Memory B cell (primary cell): ENCODE measurements at regions not wholly inside any gene's neighbourhood (a gene's known extent, or its start where the extent isn't known, plus 50 kb on each side); places are given as distances from the start of the nearest gene placed in this dataset.
"Not testable (repeated sequence)": the region's sequence is repeated elsewhere in the genome, so short reads cannot be mapped to it uniquely, and the experiment has no call there.

ENCODE experiments used
- ATAC-seq: fragments of 150-1000 bp; cut with Tn5 transposase; 2 replicates; pipeline ENCODE4 v1.10.0; 2021; ENCODE audit warnings: low read depth, mild to moderate bottlenecking, moderate library complexity
- DNase-seq, 2 donors: peaks; one replicate each; pipeline ENCODE4 v3.0.0; 2022; ENCODE audit warnings: low spot score in 2 of 2
- H3K27ac Mint-ChIP-seq: one replicate; pipeline ENCODE4 v1.8.0; 2022; ENCODE audit warnings: mild to moderate bottlenecking, moderate library complexity, mixed read lengths
- H3K27me3 Mint-ChIP-seq: one replicate; pipeline ENCODE4 v1.8.0; 2022; ENCODE audit warnings: mixed read lengths
- H3K36me3 Mint-ChIP-seq: one replicate; pipeline ENCODE4 v1.8.0; 2022; ENCODE audit warnings: mild to moderate bottlenecking, mixed read lengths
- H3K4me1 Mint-ChIP-seq: one replicate; pipeline ENCODE4 v1.8.0; 2022; ENCODE audit warnings: mixed read lengths
- H3K4me3 Mint-ChIP-seq: one replicate; pipeline ENCODE4 v1.8.0; 2022; ENCODE audit warnings: mild to moderate bottlenecking, moderate library complexity, mixed read lengths
- H3K9me3 Mint-ChIP-seq: one replicate; pipeline ENCODE4 v1.8.0; 2022; ENCODE audit warnings: mixed read lengths

DNA sequence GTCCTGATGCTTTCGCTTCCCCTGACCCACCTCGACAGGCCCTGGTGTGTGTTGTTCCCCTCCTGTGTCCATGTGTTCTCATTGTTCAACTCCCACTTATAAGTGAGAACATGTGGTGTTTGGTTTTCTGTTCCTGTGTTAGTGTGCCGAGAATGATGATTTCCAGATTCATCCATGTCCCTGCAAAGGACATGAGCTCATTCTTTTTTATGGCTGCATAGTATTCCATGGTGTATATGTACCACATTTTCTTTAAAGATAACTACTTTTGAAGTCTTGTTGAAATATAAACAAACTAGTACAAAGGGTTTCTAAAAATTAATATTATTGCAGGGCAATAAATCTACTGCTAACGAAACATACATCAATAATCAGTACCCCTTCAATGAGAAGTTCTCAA lies 266.6 kb downstream of the IRS1 start:
- ATAC-seq, H3K4me3 Mint-ChIP-seq, H3K4me1 Mint-ChIP-seq, H3K36me3 Mint-ChIP-seq, DNase-seq, H3K27ac Mint-ChIP-seq, H3K9me3 Mint-ChIP-seq, H3K27me3 Mint-ChIP-seq: not testable (repeated sequence)

DNA sequence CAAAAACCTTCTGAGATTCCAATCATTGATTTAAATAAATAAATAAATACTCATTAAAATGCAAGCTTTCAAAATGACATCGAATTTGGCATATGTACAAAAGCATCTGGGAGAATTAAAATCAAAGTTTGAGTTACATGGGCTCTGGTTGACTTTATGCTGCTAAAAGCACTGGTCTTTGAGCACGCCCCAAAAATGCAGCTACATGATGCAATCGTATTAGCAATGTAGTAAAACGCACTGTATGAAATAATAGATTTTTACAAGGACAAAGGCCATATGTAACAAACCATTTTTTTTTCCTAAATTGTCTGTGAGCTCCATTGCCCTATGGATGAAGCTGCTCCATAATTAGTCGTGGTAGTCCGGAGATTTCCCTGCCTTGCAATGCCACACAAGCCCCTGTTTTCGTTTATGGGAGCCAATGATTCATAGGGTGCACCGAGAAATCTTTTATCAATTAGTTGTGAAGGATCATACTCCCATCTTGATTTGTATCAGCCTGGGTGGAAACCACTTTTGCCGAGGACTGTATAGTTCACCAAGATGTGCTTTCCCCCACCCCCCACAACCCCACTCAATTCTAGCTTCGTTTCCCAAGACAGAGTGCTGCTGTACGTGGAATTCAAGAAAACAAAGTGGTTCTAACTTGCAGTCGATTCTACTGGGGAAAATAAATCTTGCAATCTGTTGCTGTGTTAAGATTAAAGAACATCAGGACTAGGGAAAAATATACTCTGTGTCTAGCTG lies 268.4 kb downstream of the IRS1 start:
- no peaks in the 10 kb centered on the region for H3K36me3 Mint-ChIP-seq

DNA sequence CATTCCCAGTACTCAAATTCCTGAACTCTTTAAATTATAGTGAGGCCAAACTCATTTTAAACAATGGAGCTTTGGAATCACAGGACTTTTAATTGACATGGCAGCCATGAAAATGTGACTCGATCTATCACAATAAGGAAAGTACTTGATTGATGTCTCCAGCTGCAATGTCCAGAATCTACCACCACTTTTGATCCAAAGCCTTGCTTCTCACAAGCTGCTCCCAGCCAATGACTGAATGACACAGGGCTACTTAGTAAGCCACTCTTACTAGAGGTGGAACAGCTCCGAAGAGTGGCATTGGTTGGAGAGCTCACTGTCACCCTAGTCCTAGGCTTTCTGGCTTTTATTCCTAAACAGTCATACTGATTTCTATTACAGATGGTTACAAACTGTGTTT lies 270.1 kb downstream of the IRS1 start:
- H3K27ac Mint-ChIP-seq: no peak overlapping the region
- H3K4me3 Mint-ChIP-seq: no peak overlapping the region
- no peak for DNase-seq
- H3K9me3 Mint-ChIP-seq: peaks cover 2% of the 10 kb centered on the region
- no peaks in the 10 kb centered on the region for H3K27me3 Mint-ChIP-seq
- no peak for ATAC-seq
- no peaks in the 10 kb centered on the region for H3K36me3 Mint-ChIP-seq
- no peaks in the 10 kb centered on the region for H3K4me1 Mint-ChIP-seq

More for the DNA sequence above, 268.4 kb downstream of the IRS1 start:
- Mint-ChIP-seq H3K27ac (no peak overlapping the region), H3K9me3 (peaks cover 2% of the 10 kb centered on the region), H3K27me3 (no peaks in the 10 kb centered on the region), H3K4me1 (no peaks in the 10 kb centered on the region), H3K4me3 (no peak overlapping the region)
- DNase-seq (no peak), ATAC-seq (no peak)

DNA sequence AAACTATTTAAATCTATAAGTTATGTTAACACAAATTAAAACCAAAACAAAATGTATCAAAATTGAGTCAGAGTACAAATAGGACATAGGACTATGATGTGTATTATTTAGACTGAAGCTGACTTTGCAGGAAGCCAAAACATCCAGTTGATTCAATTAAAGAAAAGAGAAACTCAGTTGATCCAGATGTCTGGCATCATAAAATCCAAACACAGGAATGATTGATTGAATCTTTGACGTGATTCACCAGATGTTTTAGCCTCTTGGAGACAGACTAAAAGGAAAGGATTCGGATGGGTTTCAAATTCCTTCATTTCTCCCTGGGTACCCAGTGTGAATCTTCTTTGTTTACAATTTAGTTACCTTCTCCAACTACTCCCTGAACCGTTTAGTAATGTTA lies 272.9 kb downstream of the IRS1 start:
- H3K4me3 Mint-ChIP-seq: no peak overlapping the region
- H3K4me1 Mint-ChIP-seq: no peaks in the 10 kb centered on the region
- H3K9me3 Mint-ChIP-seq: no peaks in the 10 kb centered on the region
- H3K27ac Mint-ChIP-seq: no peak overlapping the region
- no peak for ATAC-seq
- no peak for DNase-seq
- no peaks in the 10 kb centered on the region for H3K36me3 Mint-ChIP-seq
- H3K27me3 Mint-ChIP-seq: no peaks in the 10 kb centered on the region

DNA sequence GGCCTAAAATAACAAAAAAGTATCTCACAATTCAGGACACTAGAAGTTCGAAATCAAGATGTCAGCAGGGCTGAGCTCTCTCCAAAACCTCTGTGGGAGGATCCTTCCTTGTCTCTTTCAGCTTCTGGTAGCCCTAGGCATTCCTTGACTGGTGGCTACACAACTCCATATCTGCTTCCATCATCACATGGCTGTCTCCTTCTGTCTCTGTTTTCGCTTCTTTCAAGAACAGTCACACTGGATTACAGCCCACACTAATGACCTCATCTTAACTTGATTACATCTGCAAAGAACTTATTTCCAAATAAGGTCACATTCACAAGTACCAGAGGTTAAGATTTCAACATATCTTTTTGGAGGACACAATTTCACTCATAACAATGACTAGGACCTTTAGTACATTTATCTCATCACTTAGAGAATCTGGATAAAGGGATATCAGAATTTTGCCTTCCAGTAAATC lies 275.2 kb downstream of the IRS1 start:
- ATAC-seq (no peak), DNase-seq (no peak)
- Mint-ChIP-seq H3K4me1 (no peaks in the 10 kb centered on the region), H3K27me3 (peaks cover 2% of the 10 kb centered on the region), H3K4me3 (no peak overlapping the region), H3K36me3 (no peaks in the 10 kb centered on the region), H3K27ac (no peak overlapping the region), H3K9me3 (peaks cover 2% of the 10 kb centered on the region)

DNA sequence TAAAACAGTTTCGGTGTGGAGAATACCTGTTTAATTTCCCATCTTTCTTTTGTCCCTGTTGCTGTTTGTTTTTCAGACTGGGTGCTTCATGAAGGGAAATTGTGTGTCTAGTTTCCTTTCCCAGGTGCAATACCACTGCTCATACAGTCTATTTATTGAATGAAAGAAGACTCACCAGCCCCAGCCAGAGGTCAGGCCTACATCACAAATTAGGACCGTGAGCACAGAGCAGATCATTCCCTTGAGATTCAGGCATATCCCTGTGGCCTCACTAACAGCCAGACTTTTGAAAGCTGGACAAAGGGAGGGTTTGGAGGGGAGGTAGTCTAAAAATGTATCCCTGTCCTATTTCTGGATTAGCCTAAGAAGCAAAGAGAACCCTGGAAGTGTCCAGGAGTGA lies 278.9 kb downstream of the IRS1 start:
- H3K27ac Mint-ChIP-seq: no peak overlapping the region
- peaks cover 3% of the 10 kb centered on the region for H3K9me3 Mint-ChIP-seq
- H3K4me1 Mint-ChIP-seq: no peaks in the 10 kb centered on the region
- H3K4me3 Mint-ChIP-seq: no peak overlapping the region
- no peak for ATAC-seq
- peaks cover 2% of the 10 kb centered on the region for H3K27me3 Mint-ChIP-seq
- H3K36me3 Mint-ChIP-seq: no peaks in the 10 kb centered on the region
- no peak for DNase-seq

DNA sequence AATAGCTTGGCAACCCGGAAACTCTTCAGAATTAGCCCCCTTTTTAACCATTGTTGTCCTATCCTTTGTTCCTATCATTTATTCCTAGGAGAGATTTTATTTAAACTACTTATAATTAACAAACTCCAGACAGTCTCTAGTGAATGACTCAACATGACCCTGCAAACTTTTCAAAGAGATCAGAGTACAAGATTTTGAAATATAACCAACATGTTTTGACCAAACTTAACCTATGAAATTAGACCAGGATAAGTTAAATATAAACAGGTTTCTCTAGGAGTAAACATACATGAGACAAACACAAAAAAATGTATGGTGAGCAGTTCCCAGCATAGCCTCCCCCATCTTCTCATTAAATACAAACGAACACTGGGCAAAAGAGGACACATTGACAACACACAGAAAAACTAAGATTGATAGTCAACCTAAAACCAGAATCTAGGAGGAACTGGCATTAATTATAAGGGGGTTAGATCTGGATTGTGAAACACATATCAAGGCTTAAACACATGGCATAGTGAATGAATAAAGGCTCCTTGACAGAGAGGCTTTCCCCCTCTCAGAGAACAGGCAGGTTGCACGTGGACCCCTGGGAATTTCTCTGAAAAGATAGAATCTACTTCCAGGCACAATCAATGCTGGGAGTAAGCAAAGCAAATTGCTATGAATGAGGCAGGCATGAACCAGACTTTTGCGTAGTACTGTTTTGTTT lies 284.1 kb downstream of the IRS1 start:
- no peak for ATAC-seq
- Mint-ChIP-seq H3K27me3 (peaks cover 11% of the 10 kb centered on the region), H3K27ac (no peak overlapping the region), H3K4me3 (no peak overlapping the region), H3K36me3 (no peaks in the 10 kb centered on the region), H3K9me3 (peaks cover 3% of the 10 kb centered on the region), H3K4me1 (no peaks in the 10 kb centered on the region)
- DNase-seq: no peak

DNA sequence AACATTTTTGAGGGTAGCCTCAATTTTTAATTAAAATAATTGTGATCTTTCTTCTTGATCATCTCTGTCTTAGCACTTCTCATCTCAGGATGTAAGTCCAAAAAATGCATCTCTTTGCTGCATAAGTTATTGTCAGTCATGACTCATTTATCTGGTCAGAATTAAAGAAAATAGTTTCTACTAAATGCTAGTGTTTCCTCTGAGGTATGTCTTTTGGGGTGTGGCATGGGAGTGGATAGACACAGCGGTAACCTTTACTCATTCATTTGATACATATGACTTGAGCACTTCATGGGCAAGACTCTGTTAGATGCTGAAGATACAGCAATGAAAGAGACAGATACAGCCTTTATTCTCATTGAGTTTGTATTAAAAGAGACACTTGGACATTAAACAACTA lies 284.7 kb downstream of the IRS1 start:
- ATAC-seq (no peak), DNase-seq (no peak)
- Mint-ChIP-seq H3K36me3 (no peaks in the 10 kb centered on the region), H3K9me3 (peaks cover 2% of the 10 kb centered on the region), H3K4me1 (no peaks in the 10 kb centered on the region), H3K4me3 (no peak overlapping the region), H3K27me3 (peaks cover 10% of the 10 kb centered on the region), H3K27ac (no peak overlapping the region)

DNA sequence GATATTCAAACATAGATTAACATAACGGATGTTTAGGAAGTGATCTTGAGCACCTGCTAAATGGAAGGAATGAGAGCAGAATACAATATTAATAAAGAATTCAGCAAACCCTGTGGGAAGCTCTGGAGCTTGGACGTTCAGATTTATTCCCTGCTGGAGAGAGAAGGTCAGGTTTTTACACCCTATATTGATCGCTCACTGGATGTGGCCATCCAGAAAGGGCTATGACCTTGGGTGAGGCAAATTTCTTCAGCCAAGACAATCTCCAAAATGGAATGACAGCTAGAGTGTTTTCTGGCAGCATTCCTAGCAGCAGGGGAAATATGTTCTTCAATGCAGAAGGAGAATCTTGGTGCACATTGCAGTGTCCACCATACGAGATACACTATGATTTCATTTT lies 288.3 kb downstream of the IRS1 start:
- Mint-ChIP-seq H3K36me3 (no peaks in the 10 kb centered on the region), H3K27me3 (peaks cover 13% of the 10 kb centered on the region), H3K4me1 (no peaks in the 10 kb centered on the region), H3K9me3 (no peaks in the 10 kb centered on the region), H3K27ac (no peak overlapping the region), H3K4me3 (no peak overlapping the region)
- ATAC-seq (no peak), DNase-seq (no peak)

DNA sequence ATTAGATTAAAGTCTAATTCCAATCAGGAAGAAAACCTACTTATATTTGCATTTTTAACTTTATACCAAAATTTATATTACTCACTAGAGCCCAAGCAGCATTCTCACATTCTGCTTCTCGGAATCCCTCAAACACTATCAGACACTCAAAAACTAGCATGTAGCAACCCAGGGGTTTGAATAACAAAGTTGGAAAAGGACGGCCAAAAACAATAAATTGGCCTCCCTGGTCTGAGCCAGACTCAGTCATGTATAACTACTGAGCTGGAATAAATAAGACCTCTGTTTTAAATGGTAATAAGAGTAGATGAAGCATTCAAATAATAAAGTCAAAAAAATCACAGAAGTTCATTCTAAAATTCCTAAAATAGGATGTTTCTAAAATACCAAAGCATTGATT lies 290.9 kb downstream of the IRS1 start:
- DNase-seq: no peak
- Mint-ChIP-seq H3K4me1 (no peaks in the 10 kb centered on the region), H3K9me3 (no peaks in the 10 kb centered on the region), H3K27ac (no peak overlapping the region), H3K36me3 (no peaks in the 10 kb centered on the region), H3K4me3 (no peak overlapping the region), H3K27me3 (peaks cover 9% of the 10 kb centered on the region)
- ATAC-seq: no peak

DNA sequence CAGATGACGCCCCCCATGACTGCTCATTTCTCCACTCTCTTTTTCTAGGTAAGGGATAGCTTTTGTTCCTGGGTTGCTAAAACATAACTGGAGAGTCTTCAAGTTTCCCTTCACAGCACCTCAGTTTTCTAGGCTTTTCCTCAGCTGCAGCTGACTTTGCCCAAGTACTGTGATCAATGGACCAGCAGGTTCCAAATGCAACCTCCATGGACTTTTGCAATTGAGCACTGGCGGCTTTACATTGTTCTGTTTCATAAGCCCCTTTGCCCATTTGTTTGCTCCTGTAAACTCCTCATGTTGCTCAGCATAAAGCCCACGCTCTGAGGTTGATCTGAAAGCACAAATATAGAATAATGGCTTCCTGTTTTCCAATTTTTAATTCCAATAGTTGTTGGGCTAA lies 291.6 kb downstream of the IRS1 start:
- H3K27me3 Mint-ChIP-seq: peaks cover 9% of the 10 kb centered on the region
- no peaks in the 10 kb centered on the region for H3K36me3 Mint-ChIP-seq
- no peak overlapping the region for H3K4me3 Mint-ChIP-seq
- no peak for DNase-seq
- no peak overlapping the region for H3K27ac Mint-ChIP-seq
- ATAC-seq: no peak
- no peaks in the 10 kb centered on the region for H3K4me1 Mint-ChIP-seq
- no peaks in the 10 kb centered on the region for H3K9me3 Mint-ChIP-seq

DNA sequence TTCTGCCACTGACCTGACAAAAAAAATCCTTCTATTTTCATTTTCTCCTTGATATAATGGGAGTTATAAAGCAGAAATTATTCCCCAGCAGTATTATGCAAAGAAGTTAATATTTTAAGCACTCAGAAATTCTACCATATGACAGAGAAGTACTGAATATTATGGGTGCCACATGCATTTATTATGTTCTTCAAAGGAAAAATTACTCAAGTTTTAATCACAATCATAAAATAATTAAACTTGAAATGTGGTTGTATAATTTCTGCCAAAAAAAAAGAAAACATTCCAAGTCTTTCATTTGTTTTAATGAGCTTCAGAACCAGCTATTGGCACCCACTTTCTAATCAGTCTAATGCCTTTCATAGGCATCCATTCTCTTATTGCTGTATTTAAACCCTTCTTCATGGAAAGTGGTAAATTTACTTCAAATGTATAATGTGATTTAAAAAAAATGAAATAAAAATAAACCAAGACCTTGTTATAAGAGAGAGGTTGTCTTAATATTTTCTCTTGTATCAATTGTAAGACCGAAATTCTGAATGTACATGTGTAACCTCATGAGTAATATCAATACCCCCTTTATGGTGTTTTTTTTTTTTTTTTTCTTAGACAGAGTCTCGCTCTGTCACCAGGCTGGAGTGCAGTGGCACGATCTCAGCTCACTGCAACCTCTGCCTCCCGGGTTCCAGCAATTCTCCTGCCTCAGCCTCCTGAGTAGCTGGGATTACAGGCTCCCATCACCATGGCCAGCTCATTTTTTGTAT lies 302.3 kb downstream of the IRS1 start:
- no peak overlapping the region for H3K27ac Mint-ChIP-seq
- no peak for DNase-seq
- ATAC-seq: no peak
- H3K4me1 Mint-ChIP-seq: no peaks in the 10 kb centered on the region
- no peaks in the 10 kb centered on the region for H3K9me3 Mint-ChIP-seq
- no peaks in the 10 kb centered on the region for H3K36me3 Mint-ChIP-seq
- peaks cover 5% of the 10 kb centered on the region for H3K27me3 Mint-ChIP-seq
- no peak overlapping the region for H3K4me3 Mint-ChIP-seq

DNA sequence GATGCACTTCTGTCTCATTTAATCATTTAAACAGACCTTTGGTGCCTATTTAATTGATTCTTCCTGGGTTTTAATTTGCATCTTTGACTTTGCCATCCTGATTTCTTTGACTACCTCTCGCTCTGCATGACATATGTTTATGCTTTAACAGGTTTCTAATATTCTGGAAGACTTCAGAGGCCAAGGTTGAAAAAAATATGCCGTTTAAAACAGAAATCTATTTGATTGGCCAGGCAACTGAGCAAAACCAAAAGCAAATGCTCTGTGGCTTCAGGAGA lies 303.4 kb downstream of the IRS1 start:
- Mint-ChIP-seq H3K36me3 (no peaks in the 10 kb centered on the region), H3K27me3 (peaks cover 5% of the 10 kb centered on the region), H3K4me1 (no peaks in the 10 kb centered on the region), H3K9me3 (no peaks in the 10 kb centered on the region), H3K27ac (no peak overlapping the region), H3K4me3 (no peak overlapping the region)
- ATAC-seq (no peak), DNase-seq (no peak)

DNA sequence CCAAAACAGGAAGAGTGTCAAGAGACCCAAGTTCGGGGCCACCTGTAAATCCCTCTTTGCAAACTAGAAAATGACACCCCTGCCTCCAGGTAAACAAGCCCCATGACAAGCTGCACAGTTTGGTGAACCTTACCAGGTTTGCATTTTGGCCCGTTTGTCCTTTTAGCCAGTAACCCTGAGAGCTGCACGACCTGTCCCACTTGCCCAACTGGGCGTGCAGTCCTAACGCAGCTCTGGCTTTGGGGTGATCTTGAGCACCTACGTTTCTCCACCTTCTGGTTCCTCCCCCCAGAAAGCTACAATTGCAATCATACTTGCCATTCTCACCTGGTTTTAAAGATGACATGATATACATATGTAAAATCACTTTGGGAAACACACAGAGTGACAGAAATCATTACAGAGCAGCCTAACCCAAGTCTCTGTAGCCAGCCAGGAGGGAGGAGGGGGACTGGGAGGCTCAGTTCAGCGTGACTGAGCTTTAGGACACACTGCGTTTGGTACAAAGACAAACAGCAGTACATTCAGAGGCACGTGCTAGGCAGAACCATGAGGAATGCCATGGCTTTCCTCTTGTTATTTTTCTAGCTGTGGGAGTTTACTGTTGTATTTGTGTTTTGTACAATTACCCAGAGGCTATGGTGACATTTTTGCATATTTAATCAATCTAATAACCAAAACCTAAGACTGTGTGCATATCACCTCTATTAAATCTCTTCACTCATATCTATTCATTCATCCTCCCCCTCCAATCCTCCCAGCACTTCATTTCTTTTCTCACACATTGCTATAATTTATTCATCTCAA lies 304.0 kb downstream of the IRS1 start:
- Mint-ChIP-seq H3K36me3 (no peaks in the 10 kb centered on the region), H3K4me3 (no peak overlapping the region), H3K9me3 (no peaks in the 10 kb centered on the region), H3K27me3 (peaks cover 5% of the 10 kb centered on the region), H3K27ac (no peak overlapping the region), H3K4me1 (no peaks in the 10 kb centered on the region)
- no peak for ATAC-seq
- no peak for DNase-seq
